HCT116 (cell line): ENCODE measurements at regions not wholly inside any gene's neighbourhood (a gene's known extent, or its start where the extent isn't known, plus 50 kb on each side); places are given as distances from the start of the nearest gene placed in this dataset.

ENCODE experiments used
- ATAC-seq: fragments of 200-7000 bp; cut with Tn5 transposase; 2 replicates; pipeline ENCODE4 v1.9.1; 2020; ENCODE audit warnings: mild to moderate bottlenecking, moderate library complexity
- BruUV-seq: library from RNA; stranded (reverse); fragments of 400-500 nt; replicated peaks from 2 replicates; lab custom pipeline; 2021; lab: Mats Ljungman, UMichigan
- CTCF ChIA-PET: fragments of 300-600 bp; sonication (Branson Sonifier 250); formaldehyde crosslinking; loops from one replicate; lab custom pipeline; 2021; ENCODE audit warnings: antibody characterized with exemption; lab: Charles Lee
- POLR2A ChIA-PET: fragments of 300-600, 350-600 bp; sonication (Branson Sonifier 250); formaldehyde crosslinking; loops from one replicate; lab custom pipeline; 2021; ENCODE audit warnings: antibody characterized with exemption; lab: Charles Lee
- RAD21 ChIA-PET, 2 experiments: fragments of 300-600 bp; sonication (Branson Sonifier 250); formaldehyde crosslinking; loops; one replicate each; lab custom pipeline; 2023; ENCODE audit warnings: low total read pairs in 2 of 2; ENCODE audit not compliant: uncharacterized antibody in 2 of 2, unreplicated experiment in 2 of 2, low non-redundant PET in 1 of 2; lab: Charles Lee
- DNase-seq: peaks from one replicate; pipeline ENCODE4 v3.0.0-alpha.2; 2010; ENCODE audit warnings: low read depth, low spot score
- H2AFZ ChIP-seq: fragments of 200-600 bp; shearing (Covaris generic), sonication (generic); 2 replicates; pipeline ENCODE4 v1.6.1; 2017; ENCODE audit warnings: low read depth, mixed run types, mixed read lengths, antibody characterized with exemption, low read length; ENCODE audit not compliant: poor library complexity, severe bottlenecking
- H3K27ac ChIP-seq: 2 replicates; pipeline ENCODE4 v1.5.1; 2012; ENCODE audit warnings: low read depth, low read length
- H3K27me3 ChIP-seq: fragments of 200-600 bp; sonication (generic); 2 replicates; pipeline ENCODE4 v1.6.1; 2016; ENCODE audit warnings: mixed run types, low read length, mixed read lengths; ENCODE audit not compliant: insufficient read depth
- H3K36me3 ChIP-seq, 2 experiments: fragments of 200-500 bp in 1 of 2; fragments of 200-600 bp in 1 of 2; sonication (Bioruptor generic) in 1 of 2; sonication (generic) in 1 of 2; 2 replicates each; pipeline versions ENCODE4 v1.5.1 to v1.6.1; 2014 to 2016; ENCODE audit warnings: low read length in 2 of 2, inconsistent platforms in 1 of 2, mixed read lengths in 1 of 2, mixed run types in 1 of 2; ENCODE audit not compliant: insufficient read depth in 2 of 2, control insufficient read depth in 1 of 2
- H3K4me1 ChIP-seq, 2 experiments: fragments of 200-600 bp in 1 of 2; sonication (generic) in 1 of 2; 2 replicates each; pipeline versions ENCODE4 v1.5.1 to v1.6.1; 2012 to 2017; ENCODE audit warnings: low read length in 2 of 2, inconsistent platforms in 1 of 2, mild to moderate bottlenecking in 1 of 2, mixed read lengths in 1 of 2, mixed run types in 1 of 2, moderate library complexity in 1 of 2; ENCODE audit not compliant: insufficient read depth in 2 of 2, control insufficient read depth in 1 of 2
- H3K4me2 ChIP-seq: fragments of 200-600 bp; sonication (generic); 2 replicates; pipeline ENCODE4 v1.6.1; 2017; ENCODE audit warnings: mixed run types, low read length, mixed read lengths
- H3K4me3 ChIP-seq, 2 experiments: fragments of 200-600 bp in 1 of 2; sonication (generic) in 1 of 2; replicated peaks in 1 of 2; 2 replicates each; pipeline ENCODE4 v1.5.1; 2011 to 2016; ENCODE audit warnings: low read length in 2 of 2, control low read depth in 1 of 2, low read depth in 1 of 2, mild to moderate bottlenecking in 1 of 2, mixed read lengths in 1 of 2, mixed run types in 1 of 2
- H3K79me2 ChIP-seq: fragments of 200-600 bp; sonication (generic); 2 replicates; pipeline ENCODE4 v1.6.1; 2017; ENCODE audit warnings: mild to moderate bottlenecking, mixed run types, low read length, moderate library complexity, mixed read lengths; ENCODE audit not compliant: insufficient read depth
- H3K9ac ChIP-seq: fragments of 200-600 bp; sonication (generic); 2 replicates; pipeline ENCODE4 v1.6.1; 2016; ENCODE audit warnings: low read length, mixed read lengths
- H3K9me2 ChIP-seq: fragments of 200-600 bp; sonication (generic), shearing (Covaris generic); 2 replicates; pipeline ENCODE4 v1.6.1; 2017; ENCODE audit warnings: mixed run types, mild to moderate bottlenecking, moderate library complexity; ENCODE audit not compliant: insufficient read depth
- H3K9me3 ChIP-seq, 2 experiments: fragments of 200-500 bp in 1 of 2; fragments of 200-600 bp in 1 of 2; sonication (Bioruptor generic) in 1 of 2; sonication (generic) in 1 of 2; 2 replicates each; pipeline ENCODE4 v1.6.1; 2014 to 2017; ENCODE audit warnings: low read length in 2 of 2, mixed read lengths in 2 of 2, inconsistent platforms in 1 of 2, low read depth in 1 of 2, mild to moderate bottlenecking in 1 of 2, mixed run types in 1 of 2, moderate library complexity in 1 of 2; ENCODE audit not compliant: control insufficient read depth in 1 of 2, insufficient read depth in 1 of 2
- H4K20me1 ChIP-seq: fragments of 200-600 bp; sonication (generic), shearing (Covaris generic); 2 replicates; pipeline ENCODE4 v1.6.1; 2017; ENCODE audit warnings: mixed run types, mild to moderate bottlenecking, moderate library complexity; ENCODE audit not compliant: insufficient read depth
- CBX3 ChIP-seq: IDR thresholded peaks from 2 replicates; pipeline ENCODE4 v1.6.1; 2012; ENCODE audit warnings: low read depth
- CEBPB ChIP-seq: IDR thresholded peaks from 2 replicates; pipeline ENCODE4 v1.6.1; 2012; ENCODE audit warnings: low read depth
- EGR1 ChIP-seq: IDR thresholded peaks from 2 replicates; pipeline ENCODE4 v1.6.1; 2012; ENCODE audit warnings: low read depth
- ELF1 ChIP-seq: IDR thresholded peaks from 2 replicates; pipeline ENCODE4 v1.6.1; 2012; ENCODE audit warnings: low read depth, borderline replicate concordance
- EZH2 ChIP-seq: fragments of 200-600 bp; sonication (generic); IDR thresholded peaks from 2 replicates; pipeline ENCODE4 v1.6.1; 2017; ENCODE audit warnings: antibody characterized with exemption, mixed run types
- EZH2phosphoT487 ChIP-seq: fragments of 200-600 bp; IDR thresholded peaks from 2 replicates; pipeline ENCODE4 v1.6.1; 2018; ENCODE audit warnings: antibody characterized with exemption, borderline replicate concordance
- FOSL1 ChIP-seq: IDR thresholded peaks from 2 replicates; pipeline ENCODE4 v1.6.1; 2012; ENCODE audit warnings: low read depth
- JUND ChIP-seq: IDR thresholded peaks from 2 replicates; pipeline ENCODE4 v1.6.1; 2012
- POLR2A ChIP-seq: IDR thresholded peaks from 2 replicates; pipeline ENCODE4 v1.7.0; 2011; ENCODE audit warnings: borderline replicate concordance; ENCODE audit not compliant: insufficient read depth, insufficient read length; ENCODE audit errors: extremely low read depth
- POLR2AphosphoS5 ChIP-seq: IDR thresholded peaks from 2 replicates; pipeline ENCODE4 v1.6.1; 2011; ENCODE audit warnings: mild to moderate bottlenecking, low read depth, low read length, moderate library complexity
- SIN3A ChIP-seq: IDR thresholded peaks from 2 replicates; pipeline ENCODE4 v1.6.1; 2012; ENCODE audit warnings: low read depth
- SP1 ChIP-seq: IDR thresholded peaks from 2 replicates; pipeline ENCODE4 v1.6.1; 2012; ENCODE audit warnings: low read depth
- SRF ChIP-seq: IDR thresholded peaks from 2 replicates; pipeline ENCODE4 v1.6.1; 2012; ENCODE audit warnings: low read depth
- TCF7L2 ChIP-seq: IDR thresholded peaks from 2 replicates; pipeline ENCODE4 v1.7.0; 2011; ENCODE audit warnings: borderline replicate concordance, inconsistent platforms; ENCODE audit not compliant: insufficient read depth, insufficient read length; ENCODE audit errors: extremely low read depth
- YY1 ChIP-seq: IDR thresholded peaks from 2 replicates; pipeline ENCODE4 v1.6.1; 2011; ENCODE audit warnings: low read length, low read depth, moderate library complexity, mild to moderate bottlenecking; ENCODE audit not compliant: insufficient replicate concordance; ENCODE audit errors: extremely low read depth
- ZFX ChIP-seq: fragments of 450-650 bp; IDR thresholded peaks from 2 replicates; pipeline ENCODE4 v1.6.1; 2017
- ZNF274 ChIP-seq: fragments of 200-500 bp; sonication (Bioruptor generic); IDR thresholded peaks from 2 replicates; pipeline ENCODE4 v1.6.1; 2014; ENCODE audit warnings: mild to moderate bottlenecking, low read depth, low read length, inconsistent platforms
- intact Hi-C: fragments of 100-400 bp; cut with micrococcal nuclease; formaldehyde crosslinking; loops from 2 replicates; pipeline ENCODE4 v1.10.0; 2022
- TF ChIP-seq, protein P1 (sequence below): IDR thresholded peaks from 2 replicates; pipeline ENCODE4 v1.6.1; 2012
- TF ChIP-seq, protein P2 (sequence below): IDR thresholded peaks from 2 replicates; pipeline ENCODE4 v1.6.1; 2012; ENCODE audit warnings: low read depth

DNA sequence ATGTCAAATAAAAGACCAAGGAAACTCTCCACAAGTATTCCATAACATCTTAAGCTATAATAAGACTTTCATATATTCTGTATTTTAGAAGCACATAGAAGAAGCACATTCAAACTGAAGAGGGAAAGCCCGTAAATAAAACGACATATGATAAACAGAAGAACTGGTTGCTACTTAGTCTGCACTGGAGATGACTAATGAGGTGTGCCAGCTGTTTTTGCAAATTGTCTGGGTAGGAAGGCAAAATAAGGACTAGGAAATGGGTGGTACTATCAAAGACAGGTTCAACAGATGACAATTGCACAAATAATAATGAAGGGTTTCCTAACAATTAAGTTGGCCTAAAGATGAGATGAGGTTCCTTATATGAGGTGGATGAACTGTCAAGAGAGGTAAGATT lies 593.2 kb upstream of the CCDC179 start:
- Histone ChIP-seq H4K20me1 (no peaks in the 10 kb centered on the region), H3K36me3 (no peaks in the 10 kb centered on the region), H3K27ac (no peak overlapping the region), H3K27me3 (no peaks in the 10 kb centered on the region), H2AFZ (no peak overlapping the region), H3K9me3 (peaks cover 8 to 14% of the 10 kb centered on the region in 2 experiments; a peak in 2 of 4 replicates), H3K9ac (no peak overlapping the region), H3K9me2 (no peaks in the 10 kb centered on the region), H3K4me2 (no peak overlapping the region), H3K4me1 (no peaks in the 10 kb centered on the region), H3K4me3 (no peak overlapping the region)
- no peak for DNase-seq
- RAD21 ChIA-PET, result no interaction called here
- BruUV-seq, result no TSS peak
- POLR2A ChIA-PET, result no interaction called here
- ATAC-seq, result no peak
- intact Hi-C loops, result no loop called here
- CTCF ChIA-PET, result no interaction called here
- TF ChIP-seq EZH2 (no peak), POLR2AphosphoS5 (no peak), SIN3A (no peak), EZH2phosphoT487 (no peak), ZFX (no peak), JUND (no peak), FOSL1 (no peak), ZNF274 (no peak)
- TF ChIP-seq, all 23 proteins: peak for 0
- H3K79me2 ChIP-seq, result no peaks in the 10 kb centered on the region

DNA sequence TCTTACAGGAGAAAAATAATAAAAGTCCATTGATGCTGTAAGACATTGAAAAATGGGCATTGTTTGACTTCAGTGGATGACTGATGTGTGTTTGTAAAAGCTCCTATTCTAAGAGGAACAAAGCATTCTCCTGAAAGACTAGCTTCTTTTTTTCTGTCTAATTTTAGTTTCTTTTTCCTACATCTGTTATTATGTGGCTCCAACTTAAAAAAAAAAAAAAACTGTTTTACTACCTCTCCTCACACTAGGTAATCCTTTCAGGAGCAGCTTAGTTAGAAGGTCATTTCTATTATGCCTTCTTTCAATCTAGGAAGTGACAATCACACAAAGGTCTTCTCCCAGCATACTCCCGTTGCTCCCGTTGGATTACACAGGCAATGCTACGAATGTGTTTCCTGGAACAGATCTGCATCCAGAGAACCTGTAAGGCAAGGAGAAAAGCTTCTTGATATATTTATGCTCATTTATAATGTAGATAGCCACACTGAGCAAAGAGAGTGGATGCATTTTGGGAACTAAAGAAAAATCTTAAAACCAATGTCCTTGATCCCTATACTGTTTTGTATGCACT lies 595.1 kb upstream of the CCDC179 start:
- H3K27ac ChIP-seq, result no peak overlapping the region
- no peak for DNase-seq
- H3K4me2 ChIP-seq, result no peak overlapping the region
- no peak for ATAC-seq
- no peaks in the 10 kb centered on the region for H3K4me1 ChIP-seq
- BruUV-seq, result no TSS peak
- no peak overlapping the region for H3K9ac ChIP-seq
- intact Hi-C loops, result no loop called here
- H3K36me3 ChIP-seq, result no peaks in the 10 kb centered on the region
- no peaks in the 10 kb centered on the region for H3K79me2 ChIP-seq
- H3K9me2 ChIP-seq, result no peaks in the 10 kb centered on the region
- CTCF ChIA-PET, result no interaction called here
- POLR2A ChIA-PET, result no interaction called here
- no peaks in the 10 kb centered on the region for H4K20me1 ChIP-seq
- no peak overlapping the region for H3K4me3 ChIP-seq
- H3K27me3 ChIP-seq, result no peaks in the 10 kb centered on the region
- RAD21 ChIA-PET, result no interaction called here
- peaks cover 4 to 14% of the 10 kb centered on the region in 2 experiments; a peak in 2 of 4 replicates for H3K9me3 ChIP-seq
- H2AFZ ChIP-seq, result no peak overlapping the region
- TF ChIP-seq SRF (no peak), ELF1 (no peak), ZNF274 (no peak), JUND (no peak), POLR2AphosphoS5 (no peak), ZFX (no peak), CBX3 (no peak), FOSL1 (no peak), TCF7L2 (no peak), CEBPB (no peak), EZH2phosphoT487 (no peak), SP1 (no peak), YY1 (no peak), POLR2A (no peak), SIN3A (no peak), EGR1 (no peak)
- TF ChIP-seq, protein P1, sequence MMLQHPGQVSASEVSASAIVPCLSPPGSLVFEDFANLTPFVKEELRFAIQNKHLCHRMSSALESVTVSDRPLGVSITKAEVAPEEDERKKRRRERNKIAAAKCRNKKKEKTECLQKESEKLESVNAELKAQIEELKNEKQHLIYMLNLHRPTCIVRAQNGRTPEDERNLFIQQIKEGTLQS, result no peak
- TF ChIP-seq, protein P2, sequence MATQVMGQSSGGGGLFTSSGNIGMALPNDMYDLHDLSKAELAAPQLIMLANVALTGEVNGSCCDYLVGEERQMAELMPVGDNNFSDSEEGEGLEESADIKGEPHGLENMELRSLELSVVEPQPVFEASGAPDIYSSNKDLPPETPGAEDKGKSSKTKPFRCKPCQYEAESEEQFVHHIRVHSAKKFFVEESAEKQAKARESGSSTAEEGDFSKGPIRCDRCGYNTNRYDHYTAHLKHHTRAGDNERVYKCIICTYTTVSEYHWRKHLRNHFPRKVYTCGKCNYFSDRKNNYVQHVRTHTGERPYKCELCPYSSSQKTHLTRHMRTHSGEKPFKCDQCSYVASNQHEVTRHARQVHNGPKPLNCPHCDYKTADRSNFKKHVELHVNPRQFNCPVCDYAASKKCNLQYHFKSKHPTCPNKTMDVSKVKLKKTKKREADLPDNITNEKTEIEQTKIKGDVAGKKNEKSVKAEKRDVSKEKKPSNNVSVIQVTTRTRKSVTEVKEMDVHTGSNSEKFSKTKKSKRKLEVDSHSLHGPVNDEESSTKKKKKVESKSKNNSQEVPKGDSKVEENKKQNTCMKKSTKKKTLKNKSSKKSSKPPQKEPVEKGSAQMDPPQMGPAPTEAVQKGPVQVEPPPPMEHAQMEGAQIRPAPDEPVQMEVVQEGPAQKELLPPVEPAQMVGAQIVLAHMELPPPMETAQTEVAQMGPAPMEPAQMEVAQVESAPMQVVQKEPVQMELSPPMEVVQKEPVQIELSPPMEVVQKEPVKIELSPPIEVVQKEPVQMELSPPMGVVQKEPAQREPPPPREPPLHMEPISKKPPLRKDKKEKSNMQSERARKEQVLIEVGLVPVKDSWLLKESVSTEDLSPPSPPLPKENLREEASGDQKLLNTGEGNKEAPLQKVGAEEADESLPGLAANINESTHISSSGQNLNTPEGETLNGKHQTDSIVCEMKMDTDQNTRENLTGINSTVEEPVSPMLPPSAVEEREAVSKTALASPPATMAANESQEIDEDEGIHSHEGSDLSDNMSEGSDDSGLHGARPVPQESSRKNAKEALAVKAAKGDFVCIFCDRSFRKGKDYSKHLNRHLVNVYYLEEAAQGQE, result no peak
